Upper lobe of right lung (tissue), 1 donor: ENCODE measurements at regions not wholly inside any gene's neighbourhood (a gene's known extent, or its start where the extent isn't known, plus 50 kb on each side); places are given as distances from the start of the nearest gene placed in this dataset.

Source experiments
- ATAC-seq: fragments of 200-7000 bp; cut with Tn5 transposase; one replicate; pipeline ENCODE4 v1.9.1; 2020; ENCODE audit warnings: mild to moderate bottlenecking, moderate library complexity
- DNase-seq: peaks from one replicate; pipeline ENCODE4 v3.0.0-alpha.2; 2020
- H3K27ac ChIP-seq: fragments of 200-600 bp; one replicate; pipeline ENCODE4 v1.8.0; 2022
- H3K27me3 ChIP-seq: fragments of 200-600 bp; one replicate; pipeline ENCODE4 v1.8.0; 2022; ENCODE audit warnings: mild to moderate bottlenecking
- H3K36me3 ChIP-seq: fragments of 200-600 bp; one replicate; pipeline ENCODE4 v1.8.0; 2022
- H3K4me1 ChIP-seq: fragments of 200-600 bp; one replicate; pipeline ENCODE4 v1.8.0; 2022
- H3K4me3 ChIP-seq: fragments of 200-600 bp; one replicate; pipeline ENCODE4 v1.8.0; 2022; ENCODE audit warnings: mild to moderate bottlenecking
- H3K9me3 ChIP-seq: fragments of 200-600 bp; one replicate; pipeline ENCODE4 v1.8.0; 2022
- intact Hi-C: fragments of 100-400 bp; cut with DNase I; formaldehyde crosslinking; loops from one replicate; pipeline ENCODE4 v1.11.0; 2022
- TF ChIP-seq, protein P1 (sequence below): fragments of 200-600 bp; IDR thresholded peaks from one replicate; pipeline ENCODE4 v1.8.0; 2022; ENCODE audit warnings: antibody characterized with exemption
- donor health status: DM: no; HTN: yes; CAD: no; lungs with severe emphysema.

- H3K27me3 ChIP-seq: no peaks in the 10 kb centered on the region
- no peak for DNase-seq
- no peaks in the 10 kb centered on the region for H3K4me1 ChIP-seq
- no peak overlapping the region for H3K4me3 ChIP-seq
- intact Hi-C loops: no loop called here
- TF ChIP-seq, protein P1, sequence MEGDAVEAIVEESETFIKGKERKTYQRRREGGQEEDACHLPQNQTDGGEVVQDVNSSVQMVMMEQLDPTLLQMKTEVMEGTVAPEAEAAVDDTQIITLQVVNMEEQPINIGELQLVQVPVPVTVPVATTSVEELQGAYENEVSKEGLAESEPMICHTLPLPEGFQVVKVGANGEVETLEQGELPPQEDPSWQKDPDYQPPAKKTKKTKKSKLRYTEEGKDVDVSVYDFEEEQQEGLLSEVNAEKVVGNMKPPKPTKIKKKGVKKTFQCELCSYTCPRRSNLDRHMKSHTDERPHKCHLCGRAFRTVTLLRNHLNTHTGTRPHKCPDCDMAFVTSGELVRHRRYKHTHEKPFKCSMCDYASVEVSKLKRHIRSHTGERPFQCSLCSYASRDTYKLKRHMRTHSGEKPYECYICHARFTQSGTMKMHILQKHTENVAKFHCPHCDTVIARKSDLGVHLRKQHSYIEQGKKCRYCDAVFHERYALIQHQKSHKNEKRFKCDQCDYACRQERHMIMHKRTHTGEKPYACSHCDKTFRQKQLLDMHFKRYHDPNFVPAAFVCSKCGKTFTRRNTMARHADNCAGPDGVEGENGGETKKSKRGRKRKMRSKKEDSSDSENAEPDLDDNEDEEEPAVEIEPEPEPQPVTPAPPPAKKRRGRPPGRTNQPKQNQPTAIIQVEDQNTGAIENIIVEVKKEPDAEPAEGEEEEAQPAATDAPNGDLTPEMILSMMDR: no peak
- ATAC-seq: no peak
- no peak overlapping the region for H3K27ac ChIP-seq
- no peaks in the 10 kb centered on the region for H3K36me3 ChIP-seq
- no peaks in the 10 kb centered on the region for H3K9me3 ChIP-seq
Observed at GRCh38 chrX:124426288-124427169, 80.2 kb downstream of the SH2D1A start.

- no peak for ATAC-seq
Observed at GRCh38 chrX:124433186-124433585, 86.8 kb downstream of the SH2D1A start.

DNA sequence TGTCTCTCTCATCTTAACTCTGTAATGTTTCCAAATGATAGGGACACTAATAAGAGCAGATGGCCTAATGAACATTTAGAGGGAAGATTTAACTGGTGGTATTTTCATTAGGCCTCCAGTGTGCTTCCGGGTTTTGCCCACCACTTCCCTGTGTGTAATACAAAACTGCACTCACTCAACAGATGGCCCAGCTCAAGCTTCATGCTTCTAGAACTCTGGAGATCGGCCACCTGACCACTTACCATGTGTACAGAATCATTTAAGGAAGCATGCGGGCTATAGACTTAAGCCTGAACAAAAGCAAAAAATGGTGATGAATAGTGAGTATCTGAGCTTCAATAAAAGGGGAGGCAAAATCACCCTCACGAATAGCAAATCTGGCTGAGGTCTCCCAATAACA is 89.3 kb downstream of the SH2D1A start:
- no peaks in the 10 kb centered on the region for H3K9me3 ChIP-seq
- ATAC-seq (no peak), DNase-seq (no peak)
- H3K36me3 ChIP-seq: no peaks in the 10 kb centered on the region
- intact Hi-C loops: no loop called here
- H3K27ac ChIP-seq: no peak overlapping the region
- no peaks in the 10 kb centered on the region for H3K4me1 ChIP-seq
- TF ChIP-seq, protein P1: no peak
- no peaks in the 10 kb centered on the region for H3K27me3 ChIP-seq
- no peak overlapping the region for H3K4me3 ChIP-seq

More at GRCh38 chrX:124433186-124433585, 86.8 kb downstream of the SH2D1A start:
- DNase-seq: no peak
- no peaks in the 10 kb centered on the region for H3K36me3 ChIP-seq
- no peak overlapping the region for H3K4me3 ChIP-seq
- intact Hi-C loops: no loop called here
- H3K27me3 ChIP-seq: no peaks in the 10 kb centered on the region
- H3K27ac ChIP-seq: no peak overlapping the region
- no peaks in the 10 kb centered on the region for H3K4me1 ChIP-seq
- H3K9me3 ChIP-seq: no peaks in the 10 kb centered on the region
- TF ChIP-seq, protein P1: no peak

- H3K4me1 ChIP-seq: no peaks in the 10 kb centered on the region
- TF ChIP-seq, protein P1: no peak
- DNase-seq: no peak
- no peaks in the 10 kb centered on the region for H3K9me3 ChIP-seq
- ATAC-seq: no peak
- no peaks in the 10 kb centered on the region for H3K27me3 ChIP-seq
- no peak overlapping the region for H3K4me3 ChIP-seq
- intact Hi-C loops: no loop called here
- no peaks in the 10 kb centered on the region for H3K36me3 ChIP-seq
- H3K27ac ChIP-seq: no peak overlapping the region
Observed at GRCh38 chrX:124440695-124441094, 94.3 kb downstream of the SH2D1A start.

GRCh38 chrX:124441971-124442590 is 95.7 kb downstream of the SH2D1A start:
- TF ChIP-seq, protein P1: no peak
- intact Hi-C loops: no loop called here
- Histone ChIP-seq H3K27me3 (no peaks in the 10 kb centered on the region), H3K36me3 (no peaks in the 10 kb centered on the region), H3K4me1 (no peaks in the 10 kb centered on the region), H3K27ac (no peak overlapping the region), H3K9me3 (no peaks in the 10 kb centered on the region), H3K4me3 (no peak overlapping the region)
- no peak for ATAC-seq
- no peak for DNase-seq
